ENCODE measurements at regions not wholly inside any gene's neighbourhood (a gene's known extent, or its start where the extent isn't known, plus 50 kb on each side); places are given as distances from the start of the nearest gene placed in this dataset.

- TF ChIP-seq AFF1 (IDR thresholded peaks at IDR 0.05; ENCODE audit: low read depth in 1 of 2, partially characterized antibody in 2 of 2) (no peak), CHD1 (IDR thresholded peaks at IDR 0.05; ENCODE audit: low read length) (no peak), PRPF4 (IDR thresholded peaks at IDR 0.05; ENCODE audit: insufficient read depth, low read depth, low read length, poor library complexity, severe bottlenecking) (no peak), ZNF224 (CRISPR knock-in tag; IDR thresholded peaks at IDR 0.05) (no peak), NFYB (IDR thresholded peaks at IDR 0.05; ENCODE audit: extremely low read depth, insufficient read length) (no peak), ZNF277 (CRISPR knock-in tag; IDR thresholded peaks at IDR 0.05; ENCODE audit: borderline replicate concordance) (no peak)
Measured at GRCh38 chr6:67219346-67219745, 1415.7 kb upstream of the ADGRB3 start (continued).

Measured in K562 (cell line).